Stimulated activated CD8-positive, alpha-beta memory T cell treated with anti-CD3 and anti-CD28 coated beads, Interleukin-15, amount 100 ng/mL, for 48 hours (primary cell): ENCODE measurements at regions not wholly inside any gene's neighbourhood (a gene's known extent, or its start where the extent isn't known, plus 50 kb on each side); places are given as distances from the start of the nearest gene placed in this dataset.
"Not testable (repeated sequence)": the region's sequence is repeated elsewhere in the genome, so short reads cannot be mapped to it uniquely, and the experiment has no call there.

ENCODE experiments used
- DNase-seq, 2 donors: peaks; one replicate each; pipeline ENCODE4 v3.0.0-alpha.2; 2020; ENCODE audit warnings: low read depth in 2 of 2

- DNase-seq: no peak
Observed at GRCh38 chr4:173609158-173609557, 79.1 kb upstream of the HAND2 start.

DNA sequence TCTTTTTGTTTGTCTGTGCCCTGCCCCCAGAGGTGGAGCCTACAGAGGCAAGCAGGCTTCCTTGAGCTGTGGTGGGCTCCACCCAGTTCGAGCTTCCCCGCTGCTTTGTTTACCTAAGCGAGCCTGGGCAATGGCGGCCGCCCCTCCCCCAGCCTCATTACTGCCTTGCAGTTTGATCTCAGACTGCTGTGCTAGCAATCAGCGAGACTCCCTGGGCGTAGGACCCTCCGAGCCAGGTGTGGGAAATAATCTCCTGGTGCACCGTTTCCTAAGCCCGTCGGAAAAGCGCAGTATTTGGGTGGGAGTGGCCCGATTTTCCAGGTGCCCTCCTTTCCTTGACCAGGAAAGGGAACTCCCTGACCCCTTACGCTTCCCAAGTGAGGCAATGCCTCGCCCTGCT, 78.6 kb upstream of the HAND2 start:
- not testable (repeated sequence) for DNase-seq

- DNase-seq: no peak
Observed at GRCh38 chr4:173591760-173592159, 61.7 kb upstream of the HAND2 start.

DNA sequence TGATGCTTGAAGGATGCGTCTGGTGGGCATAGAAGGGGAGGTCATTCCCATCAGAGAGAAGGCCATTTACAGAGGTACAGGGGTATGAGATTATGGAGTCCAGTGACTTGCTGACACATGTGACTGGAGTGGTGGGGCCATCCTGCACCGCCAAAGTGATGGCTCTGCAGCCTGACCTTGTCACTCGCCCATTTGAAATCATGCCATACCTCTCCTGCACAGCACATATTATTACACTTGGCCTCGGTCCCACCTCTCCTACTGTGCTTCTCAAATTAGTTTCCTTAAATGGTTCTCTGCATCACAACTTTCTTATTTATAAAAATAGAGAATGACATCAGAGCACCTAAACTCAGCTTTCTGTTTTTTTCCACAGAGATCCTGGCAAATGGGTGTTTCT, 60.7 kb upstream of the HAND2 start:
- DNase-seq: no peak

DNA sequence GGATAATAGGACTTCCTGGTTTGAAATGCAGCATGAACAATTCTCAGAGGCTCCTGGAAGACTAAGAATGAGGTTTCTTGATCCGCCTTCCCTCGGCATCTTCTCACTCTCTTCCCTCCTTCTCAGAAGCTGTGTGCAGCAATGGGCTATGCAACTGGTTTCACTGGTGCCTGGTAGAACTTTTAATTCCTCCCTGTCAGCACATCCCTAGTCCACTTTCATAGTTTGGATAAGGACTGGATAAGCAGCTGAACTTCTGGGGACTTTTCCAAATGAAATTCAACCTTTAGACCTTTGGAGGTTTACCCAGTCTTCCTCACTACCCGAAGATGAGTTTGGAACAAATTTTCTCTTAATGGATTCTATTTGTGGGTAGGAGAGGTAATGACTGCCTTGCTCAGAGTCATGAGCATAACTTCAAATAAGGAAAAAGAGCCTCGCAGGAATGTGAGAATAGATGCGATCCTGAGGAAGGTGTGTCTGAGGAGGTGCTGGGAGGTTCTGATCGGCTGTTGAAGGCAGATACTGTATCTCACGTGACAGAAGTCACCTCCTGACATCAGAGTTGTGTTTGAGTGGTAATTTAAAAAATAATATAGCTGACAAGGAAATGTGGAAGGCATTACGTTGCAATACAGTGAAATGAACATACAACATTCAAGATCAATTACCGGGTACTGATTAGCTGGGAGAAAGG, 56.0 kb upstream of the HAND2 start:
- no peak for DNase-seq

DNA sequence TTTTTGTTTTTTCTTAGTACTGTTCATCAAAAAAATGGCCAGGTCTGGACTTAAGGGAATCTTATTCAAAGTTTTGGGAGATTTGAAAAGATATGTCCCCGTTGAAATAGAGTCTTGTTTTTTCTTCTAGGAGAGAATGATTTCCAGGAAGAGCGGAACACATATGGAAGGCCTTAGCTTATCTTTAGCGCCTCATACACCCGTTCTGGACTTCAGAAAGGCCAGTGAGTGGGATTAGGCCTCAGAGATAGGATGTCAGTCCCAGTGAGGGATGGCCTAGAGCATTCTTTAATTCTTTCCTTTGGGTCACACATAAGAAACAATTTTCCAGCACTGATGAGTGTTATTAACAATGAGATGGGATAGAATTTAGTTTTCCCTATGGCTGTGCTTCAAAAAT, 54.5 kb upstream of the HAND2 start:
- no peak for DNase-seq
